GM12878 (cell line): ENCODE measurements at regions not wholly inside any gene's neighbourhood (a gene's known extent, or its start where the extent isn't known, plus 50 kb on each side); places are given as distances from the start of the nearest gene placed in this dataset.

ENCODE experiments used
- ATAC-seq: fragments of 200-7000 bp; cut with Tn5 transposase; 3 replicates; pipeline ENCODE4 v1.9.1; 2020; ENCODE audit warnings: mild to moderate bottlenecking, moderate library complexity
- BruUV-seq: library from RNA; stranded (reverse); fragments of 400-500 nt; replicated peaks from 2 replicates; lab custom pipeline; 2021; lab: Mats Ljungman, UMichigan
- CTCF ChIA-PET: fragments of 300-600 bp; sonication (Branson Sonifier 250); formaldehyde crosslinking; extraction: SDS; loops from one replicate; lab custom pipeline; 2021; ENCODE audit warnings: inconsistent platforms; lab: Yijun Ruan, JAX
- POLR2A ChIA-PET: fragments of 350-600 bp; formaldehyde crosslinking; extraction: SDS; loops from one replicate; lab custom pipeline; 2021; ENCODE audit warnings: inconsistent platforms; lab: Charles Lee
- RAD21 ChIA-PET: fragments of 300-600 bp; sonication (Branson Sonifier 250); formaldehyde crosslinking; loops from one replicate; lab custom pipeline; 2023; ENCODE audit warnings: antibody characterized with exemption; ENCODE audit not compliant: unreplicated experiment; lab: Charles Lee
- SMC1A ChIA-PET: fragments of 300-600 bp; sonication (Branson Sonifier 250); formaldehyde crosslinking; loops from one replicate; lab custom pipeline; 2023; ENCODE audit not compliant: unreplicated experiment, uncharacterized antibody; lab: Charles Lee
- DNase-seq: peaks from one replicate; pipeline ENCODE4 v3.0.0-alpha.2; 2011; ENCODE audit warnings: low read depth, low spot score
- FAIRE-seq: peaks from 3 replicates; lab custom pipeline; 2011; peaks lifted over from hg19 to GRCh38; lab: Jason Lieb, UNC
- H2AFZ ChIP-seq: 2 replicates; pipeline ENCODE4 v1.6.0; 2011; ENCODE audit warnings: low read depth, low read length, control low read depth; ENCODE audit not compliant: control insufficient read depth
- H3K27ac ChIP-seq: 2 replicates; pipeline ENCODE4 v1.5.1; 2011; ENCODE audit warnings: control low read depth; ENCODE audit not compliant: control insufficient read depth, insufficient read depth
- H3K27me3 ChIP-seq, 2 experiments: replicated peaks in 1 of 2; 2 replicates each; pipeline versions ENCODE4 v1.6.0 to v1.6.1; 2011; ENCODE audit warnings: low read length in 1 of 2; ENCODE audit not compliant: control insufficient read depth in 2 of 2, insufficient read depth in 2 of 2
- H3K36me3 ChIP-seq, 2 experiments: 2 replicates each; pipeline ENCODE4 v1.5.1; 2011; ENCODE audit warnings: low read length in 1 of 2; ENCODE audit not compliant: control insufficient read depth in 2 of 2, insufficient read depth in 2 of 2
- H3K4me1 ChIP-seq: 2 replicates; pipeline ENCODE4 v1.6.1; 2011; ENCODE audit warnings: mild to moderate bottlenecking, low read length, moderate library complexity, mixed read lengths; ENCODE audit not compliant: control insufficient read depth, insufficient read depth
- H3K4me2 ChIP-seq: 2 replicates; pipeline ENCODE4 v1.6.0; 2011; ENCODE audit warnings: control low read depth; ENCODE audit not compliant: control insufficient read depth, insufficient read depth
- H3K4me3 ChIP-seq: fragments of 200-600 bp; sonication (generic); 2 replicates; pipeline ENCODE4 v1.5.1; 2016
- H3K79me2 ChIP-seq: 2 replicates; pipeline ENCODE4 v1.6.0; 2011; ENCODE audit warnings: low read length; ENCODE audit not compliant: control insufficient read depth, insufficient read depth
- H3K9ac ChIP-seq: 2 replicates; pipeline ENCODE4 v1.8.0; 2011; ENCODE audit warnings: low read length, control low read depth, mixed read lengths; ENCODE audit not compliant: control insufficient read depth, insufficient read depth
- H3K9me3 ChIP-seq: replicated peaks from 3 replicates; pipeline ENCODE4 v1.5.1; 2011; ENCODE audit warnings: mild to moderate bottlenecking, low read length; ENCODE audit not compliant: control insufficient read depth, insufficient read depth
- H4K20me1 ChIP-seq: 2 replicates; pipeline ENCODE4 v1.6.0; 2011; ENCODE audit not compliant: control insufficient read depth, insufficient read depth
- CBFB ChIP-seq: IDR thresholded peaks from 2 replicates; pipeline ENCODE4 v1.6.1; 2016; ENCODE audit warnings: antibody characterized with exemption, low read depth
- CUX1 ChIP-seq: IDR thresholded peaks from 2 replicates; pipeline ENCODE4 v1.6.1; 2012; ENCODE audit warnings: improper control_type of control experiment, low read depth, low read length; ENCODE audit not compliant: insufficient replicate concordance
- HCFC1 ChIP-seq: fragments of 150-350 bp; IDR thresholded peaks from 2 replicates; pipeline ENCODE4 v1.6.1; 2014; ENCODE audit warnings: low read length
- NKRF ChIP-seq: fragments of 450-650 bp; conservative IDR thresholded peaks from 2 replicates; pipeline ENCODE4 v1.6.1; 2017; ENCODE audit warnings: mild to moderate bottlenecking, moderate library complexity
- RELA ChIP-seq: fragments of 450-650 bp; IDR thresholded peaks from 2 replicates; pipeline ENCODE4 v1.8.0; 2014; ENCODE audit warnings: borderline replicate concordance; ENCODE audit not compliant: partially characterized antibody
- SUPT20H ChIP-seq: IDR thresholded peaks from 2 replicates; pipeline ENCODE4 v1.6.1; 2011; ENCODE audit warnings: low read depth, mild to moderate bottlenecking, low read length, moderate library complexity, borderline replicate concordance; ENCODE audit not compliant: control insufficient read depth
- WGBS: methylation state at CpG from one replicate; pipeline ENCODE4 v1.1.6; 2016; ENCODE audit warnings: low lambda C conversion rate; ENCODE audit not compliant: insufficient replicate concordance, insufficient coverage; ENCODE audit errors: missing lambda C conversion rate; 5-methylcytosine and 5-hydroxymethylcytosine counted together
- in situ Hi-C: fragments of 300-500 bp; cut with MboI; formaldehyde crosslinking; loops from 9 replicates; pipeline ENCODE4 v1.14.3; 2018; ENCODE audit warnings: mixed read lengths
- intact Hi-C: fragments of 100-400 bp; cut with micrococcal nuclease; formaldehyde crosslinking; loops from one replicate; pipeline ENCODE4 v1.14.2; 2022; ENCODE audit not compliant: unreplicated experiment

GRCh38 chr11:110377434-110377833 is 52.3 kb upstream of the FDX1 start (continued):
- TF ChIP-seq NKRF (no peak), CUX1 (no peak)

GRCh38 chr11:110379261-110379660 is 50.5 kb upstream of the FDX1 start:
- Histone ChIP-seq H3K9ac (no peak overlapping the region), H3K4me1 (peaks cover 13% of the 10 kb centered on the region), H3K27ac (no peak overlapping the region), H4K20me1 (no peaks in the 10 kb centered on the region), H2AFZ (no peak overlapping the region), H3K4me2 (no peak overlapping the region), H3K27me3 (no peaks in the 10 kb centered on the region), H3K36me3 (no peaks in the 10 kb centered on the region), H3K4me3 (no peak overlapping the region), H3K79me2 (no peaks in the 10 kb centered on the region), H3K9me3 (no peaks in the 10 kb centered on the region)
- SMC1A ChIA-PET: no interaction called here
- TF ChIP-seq SUPT20H (no peak), RELA (no peak), CBFB (no peak), HCFC1 (no peak)
- no TSS peak for BruUV-seq
- in situ Hi-C loops: loop anchor here (5.0 kb wide), 1 partner anchor 177 kb away; no protein-coding TSS in a partner anchor
- CTCF ChIA-PET: interaction anchor here (1.0 to 2.7 kb wide), 3 partner anchors 30 to 173 kb away, joined by 3 to 20 read pairs (median 14); no protein-coding TSS in a partner anchor
- POLR2A ChIA-PET: no interaction called here
- FAIRE-seq (no peak), ATAC-seq (no peak), DNase-seq (no peak)
- 67% methylated on average over 3 of the region's 3 CpGs for WGBS
- intact Hi-C loops: loop anchor here (5.0 kb wide), 1 partner anchor 527 kb away; no protein-coding TSS in a partner anchor
- RAD21 ChIA-PET: interaction anchor here (2.0 kb wide), 1 partner anchor 178 kb away, joined by 5 read pairs; no protein-coding TSS in a partner anchor
